ENCODE measurements at regions not wholly inside any gene's neighbourhood (a gene's known extent, or its start where the extent isn't known, plus 50 kb on each side); places are given as distances from the start of the nearest gene placed in this dataset.

- no CpG with 5 or more reads among the region's 7 CpGs for WGBS (ENCODE audit: extremely low coverage, insufficient coverage, insufficient read length)
- Histone ChIP-seq H3K9ac (ENCODE audit: low read length) (no peak overlapping the region), H3K79me1 (ENCODE audit: low read length) (no peaks in the 10 kb centered on the region), H2AK5ac (ENCODE audit: low read length) (no peak overlapping the region), H2AFZ (ENCODE audit: insufficient read depth, low read length, poor library complexity) (no peak overlapping the region), H3K9me3 (ENCODE audit: insufficient read depth, low read depth, low read length) (no peaks in the 10 kb centered on the region), H4K8ac (ENCODE audit: low read depth, low read length) (no peak overlapping the region), H3K14ac (ENCODE audit: low read length) (no peak overlapping the region), H2BK120ac (ENCODE audit: insufficient read depth, low read length, poor library complexity) (no peak overlapping the region), H3K36me3 (ENCODE audit: control insufficient read depth in 1 of 2, insufficient read depth in 2 of 2, low read length in 2 of 2) (no peaks in the 10 kb centered on the region), H4K12ac (ENCODE audit: low read depth, low read length) (no peak overlapping the region), H4K91ac (ENCODE audit: low read depth, low read length) (no peak overlapping the region), H3K27ac (ENCODE audit: low read depth, low read length) (no peak overlapping the region), H3K4ac (ENCODE audit: low read depth, low read length) (no peak overlapping the region), H2BK5ac (ENCODE audit: low read depth, low read length, poor library complexity) (no peak overlapping the region), H3K27me3 (ENCODE audit: insufficient read depth, low read length) (no peaks in the 10 kb centered on the region), H3K79me2 (ENCODE audit: control insufficient read depth, insufficient read depth, low read length, poor library complexity) (no peaks in the 10 kb centered on the region), H3K4me1 (ENCODE audit: control insufficient read depth in 1 of 2, insufficient read depth in 2 of 2, low read length in 2 of 2) (no peaks in the 10 kb centered on the region), H3K4me3 (ENCODE audit: low read depth, low read length) (no peak overlapping the region), H3K4me2 (ENCODE audit: low read length) (no peak overlapping the region), H3K18ac (ENCODE audit: low read length) (no peak overlapping the region), H2BK12ac (ENCODE audit: low read length) (no peak overlapping the region), H3K23ac (ENCODE audit: low read length) (no peak overlapping the region)
- DNase-seq, result no peak
Observed at GRCh38 chr7:31261341-31261740, 79.2 kb downstream of the NEUROD6 start.

- no peaks in the 10 kb centered on the region for H3K27me3 ChIP-seq (ENCODE audit: insufficient read depth, low read length)
- H2BK120ac ChIP-seq (ENCODE audit: insufficient read depth, low read length, poor library complexity), result no peak overlapping the region
- no peak overlapping the region for H2BK12ac ChIP-seq (ENCODE audit: low read length)
- no peak for DNase-seq
- no peak overlapping the region for H3K4me2 ChIP-seq (ENCODE audit: low read length)
- H2AK5ac ChIP-seq (ENCODE audit: low read length), result no peak overlapping the region
- H3K14ac ChIP-seq (ENCODE audit: low read length), result no peak overlapping the region
- no peak overlapping the region for H3K4ac ChIP-seq (ENCODE audit: low read depth, low read length)
- no peaks in the 10 kb centered on the region for H3K9me3 ChIP-seq (ENCODE audit: insufficient read depth, low read depth, low read length)
- H3K23ac ChIP-seq (ENCODE audit: low read length), result no peak overlapping the region
- no peak overlapping the region for H2AFZ ChIP-seq (ENCODE audit: insufficient read depth, low read length, poor library complexity)
- no peak overlapping the region for H2BK5ac ChIP-seq (ENCODE audit: low read depth, low read length, poor library complexity)
- no peaks in the 10 kb centered on the region for H3K36me3 ChIP-seq (ENCODE audit: control insufficient read depth in 1 of 2, insufficient read depth in 2 of 2, low read length in 2 of 2)
- no peak overlapping the region for H4K91ac ChIP-seq (ENCODE audit: low read depth, low read length)
- no peak overlapping the region for H4K12ac ChIP-seq (ENCODE audit: low read depth, low read length)
- no peak overlapping the region for H3K27ac ChIP-seq (ENCODE audit: low read depth, low read length)
- H4K8ac ChIP-seq (ENCODE audit: low read depth, low read length), result no peak overlapping the region
- no peak overlapping the region for H3K9ac ChIP-seq (ENCODE audit: low read length)
- no peak overlapping the region for H3K4me3 ChIP-seq (ENCODE audit: low read depth, low read length)
- H3K4me1 ChIP-seq (ENCODE audit: control insufficient read depth in 1 of 2, insufficient read depth in 2 of 2, low read length in 2 of 2), result no peaks in the 10 kb centered on the region
- no peak overlapping the region for H3K18ac ChIP-seq (ENCODE audit: low read length)
- H3K79me1 ChIP-seq (ENCODE audit: low read length), result no peaks in the 10 kb centered on the region
- no peaks in the 10 kb centered on the region for H3K79me2 ChIP-seq (ENCODE audit: control insufficient read depth, insufficient read depth, low read length, poor library complexity)
Observed at GRCh38 chr7:31260851-31261250, 79.7 kb downstream of the NEUROD6 start.

- Histone ChIP-seq H3K9me3 (ENCODE audit: insufficient read depth, low read depth, low read length) (no peaks in the 10 kb centered on the region), H3K23ac (ENCODE audit: low read length) (no peak overlapping the region), H3K9ac (ENCODE audit: low read length) (no peak overlapping the region), H3K18ac (ENCODE audit: low read length) (no peak overlapping the region), H2BK120ac (ENCODE audit: insufficient read depth, low read length, poor library complexity) (no peak overlapping the region), H3K4me3 (ENCODE audit: low read depth, low read length) (no peak overlapping the region), H4K8ac (ENCODE audit: low read depth, low read length) (no peak overlapping the region), H3K36me3 (ENCODE audit: control insufficient read depth in 1 of 2, insufficient read depth in 2 of 2, low read length in 2 of 2) (no peaks in the 10 kb centered on the region), H2BK5ac (ENCODE audit: low read depth, low read length, poor library complexity) (no peak overlapping the region), H3K27ac (ENCODE audit: low read depth, low read length) (no peak overlapping the region), H4K91ac (ENCODE audit: low read depth, low read length) (no peak overlapping the region), H3K79me2 (ENCODE audit: control insufficient read depth, insufficient read depth, low read length, poor library complexity) (no peaks in the 10 kb centered on the region), H3K79me1 (ENCODE audit: low read length) (no peaks in the 10 kb centered on the region), H2AK5ac (ENCODE audit: low read length) (no peak overlapping the region), H4K12ac (ENCODE audit: low read depth, low read length) (no peak overlapping the region), H3K4ac (ENCODE audit: low read depth, low read length) (no peak overlapping the region), H2AFZ (ENCODE audit: insufficient read depth, low read length, poor library complexity) (no peak overlapping the region), H3K4me1 (ENCODE audit: control insufficient read depth in 1 of 2, insufficient read depth in 2 of 2, low read length in 2 of 2) (no peaks in the 10 kb centered on the region), H3K4me2 (ENCODE audit: low read length) (no peak overlapping the region), H3K14ac (ENCODE audit: low read length) (no peak overlapping the region), H3K27me3 (ENCODE audit: insufficient read depth, low read length) (no peaks in the 10 kb centered on the region), H2BK12ac (ENCODE audit: low read length) (no peak overlapping the region)
- no peak for DNase-seq
- WGBS (ENCODE audit: extremely low coverage, insufficient coverage, insufficient read length), result no CpG with 5 or more reads among the region's 2 CpGs
Observed at GRCh38 chr7:31258391-31258790, 82.1 kb downstream of the NEUROD6 start.

GRCh38 chr7:31256506-31256905, 84.0 kb downstream of the NEUROD6 start:
- H3K4me1 ChIP-seq (ENCODE audit: control insufficient read depth in 1 of 2, insufficient read depth in 2 of 2, low read length in 2 of 2), result no peaks in the 10 kb centered on the region
- no peak overlapping the region for H2BK5ac ChIP-seq (ENCODE audit: low read depth, low read length, poor library complexity)
- H3K14ac ChIP-seq (ENCODE audit: low read length), result no peak overlapping the region
- no peak overlapping the region for H3K4me3 ChIP-seq (ENCODE audit: low read depth, low read length)
- no peak overlapping the region for H3K9ac ChIP-seq (ENCODE audit: low read length)
- no peak overlapping the region for H3K4ac ChIP-seq (ENCODE audit: low read depth, low read length)
- H3K18ac ChIP-seq (ENCODE audit: low read length), result no peak overlapping the region
- H2AFZ ChIP-seq (ENCODE audit: insufficient read depth, low read length, poor library complexity), result no peak overlapping the region
- H3K27ac ChIP-seq (ENCODE audit: low read depth, low read length), result no peak overlapping the region
- no peak overlapping the region for H2BK12ac ChIP-seq (ENCODE audit: low read length)
- H3K79me1 ChIP-seq (ENCODE audit: low read length), result no peaks in the 10 kb centered on the region
- no CpG with 5 or more reads among the region's 4 CpGs for WGBS (ENCODE audit: extremely low coverage, insufficient coverage, insufficient read length)
- H3K27me3 ChIP-seq (ENCODE audit: insufficient read depth, low read length), result no peaks in the 10 kb centered on the region
- H4K12ac ChIP-seq (ENCODE audit: low read depth, low read length), result no peak overlapping the region
- H4K8ac ChIP-seq (ENCODE audit: low read depth, low read length), result no peak overlapping the region
- H3K36me3 ChIP-seq (ENCODE audit: control insufficient read depth in 1 of 2, insufficient read depth in 2 of 2, low read length in 2 of 2), result no peaks in the 10 kb centered on the region
- H2AK5ac ChIP-seq (ENCODE audit: low read length), result no peak overlapping the region
- H3K79me2 ChIP-seq (ENCODE audit: control insufficient read depth, insufficient read depth, low read length, poor library complexity), result no peaks in the 10 kb centered on the region
- H3K9me3 ChIP-seq (ENCODE audit: insufficient read depth, low read depth, low read length), result no peaks in the 10 kb centered on the region
- no peak for DNase-seq
- no peak overlapping the region for H4K91ac ChIP-seq (ENCODE audit: low read depth, low read length)
- no peak overlapping the region for H3K23ac ChIP-seq (ENCODE audit: low read length)
- no peak overlapping the region for H2BK120ac ChIP-seq (ENCODE audit: insufficient read depth, low read length, poor library complexity)
- H3K4me2 ChIP-seq (ENCODE audit: low read length), result no peak overlapping the region

Measured in trophoblast cell (in vitro differentiated cells and primary cell).